Prostate gland (tissue), 2 donors: ENCODE measurements at regions not wholly inside any gene's neighbourhood (a gene's known extent, or its start where the extent isn't known, plus 50 kb on each side); places are given as distances from the start of the nearest gene placed in this dataset.

Experiments used
- POLR2A ChIP-seq: fragments of 450-650 bp; IDR thresholded peaks from one replicate; pipeline ENCODE4 v1.6.1; 2016; ENCODE audit warnings: antibody characterized with exemption, mild to moderate bottlenecking
- TF ChIP-seq, protein P1 (sequence below), 4 experiments: fragments of 200-600 bp in 2 of 4; fragments of 450-650 bp in 2 of 4; sonication (generic) in 2 of 4; IDR thresholded peaks; 1 replicate in 3 of 4; 2 replicates in 1 of 4; pipeline ENCODE4 v1.5.1; 2016 to 2019; ENCODE audit warnings: antibody characterized with exemption in 4 of 4, mild to moderate bottlenecking in 2 of 4, moderate library complexity in 2 of 4

DNA sequence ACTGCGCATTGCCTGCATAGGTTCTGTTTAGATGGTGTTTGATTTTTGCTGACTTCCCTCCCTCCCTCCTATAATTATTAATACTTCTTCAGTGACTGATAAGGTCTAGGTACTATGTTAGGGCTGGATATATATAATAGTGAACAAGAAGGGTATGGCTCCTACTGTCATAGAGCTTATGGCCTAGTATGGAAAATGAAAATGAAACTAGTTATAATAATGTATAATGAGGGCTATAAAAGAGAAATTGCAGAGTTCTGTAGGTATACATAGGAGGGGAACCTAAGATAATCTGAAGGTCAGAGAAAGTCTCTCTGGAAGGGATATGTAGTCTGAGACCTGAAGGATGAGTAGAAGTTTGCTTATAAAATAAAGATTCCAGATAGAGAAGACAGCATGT lies 102.1 kb downstream of the DCK start:
- TF ChIP-seq, protein P1, sequence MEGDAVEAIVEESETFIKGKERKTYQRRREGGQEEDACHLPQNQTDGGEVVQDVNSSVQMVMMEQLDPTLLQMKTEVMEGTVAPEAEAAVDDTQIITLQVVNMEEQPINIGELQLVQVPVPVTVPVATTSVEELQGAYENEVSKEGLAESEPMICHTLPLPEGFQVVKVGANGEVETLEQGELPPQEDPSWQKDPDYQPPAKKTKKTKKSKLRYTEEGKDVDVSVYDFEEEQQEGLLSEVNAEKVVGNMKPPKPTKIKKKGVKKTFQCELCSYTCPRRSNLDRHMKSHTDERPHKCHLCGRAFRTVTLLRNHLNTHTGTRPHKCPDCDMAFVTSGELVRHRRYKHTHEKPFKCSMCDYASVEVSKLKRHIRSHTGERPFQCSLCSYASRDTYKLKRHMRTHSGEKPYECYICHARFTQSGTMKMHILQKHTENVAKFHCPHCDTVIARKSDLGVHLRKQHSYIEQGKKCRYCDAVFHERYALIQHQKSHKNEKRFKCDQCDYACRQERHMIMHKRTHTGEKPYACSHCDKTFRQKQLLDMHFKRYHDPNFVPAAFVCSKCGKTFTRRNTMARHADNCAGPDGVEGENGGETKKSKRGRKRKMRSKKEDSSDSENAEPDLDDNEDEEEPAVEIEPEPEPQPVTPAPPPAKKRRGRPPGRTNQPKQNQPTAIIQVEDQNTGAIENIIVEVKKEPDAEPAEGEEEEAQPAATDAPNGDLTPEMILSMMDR (IDR thresholded peaks at IDR 0.05) = no peak
- no peak for TF ChIP-seq POLR2A
